GM21529 (cell line): ENCODE measurements at regions not wholly inside any gene's neighbourhood (a gene's known extent, or its start where the extent isn't known, plus 50 kb on each side); places are given as distances from the start of the nearest gene placed in this dataset.
A peak's percentile ranks its signal among the peaks of the same experiment; 100 is the strongest.

Source experiments
- ATAC-seq: cut with Tn5 transposase; IDR thresholded peaks from one replicate; pipeline ENCODE4 v1.9.1; 2021; ENCODE audit not compliant: unreplicated experiment

GRCh38 chr21:17987382-17988101, 168.4 kb upstream of the C21orf91 start:
- no peak for ATAC-seq

GRCh38 chr21:17981060-17981740, 162.0 kb upstream of the C21orf91 start:
- ATAC-seq: no peak

DNA sequence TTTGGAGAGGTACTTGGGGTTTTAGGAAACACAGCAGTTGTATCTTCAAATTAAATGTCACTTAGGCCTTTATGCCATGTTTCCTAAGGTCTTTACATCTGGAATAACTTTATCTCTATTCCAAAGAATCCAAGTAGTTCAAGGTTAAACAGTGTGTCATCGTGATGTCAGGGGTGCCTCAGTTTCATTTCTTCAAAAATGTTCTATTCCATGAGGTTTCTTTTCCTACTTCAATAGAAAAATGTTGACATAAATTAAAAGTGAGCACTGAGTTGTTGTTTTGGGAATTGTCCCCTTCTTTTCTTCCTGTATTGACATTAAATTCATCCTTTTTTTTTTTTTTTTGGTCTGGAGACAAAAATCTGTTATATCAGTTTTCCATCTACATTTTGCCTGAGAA, 160.6 kb upstream of the C21orf91 start:
- no peak for ATAC-seq

- ATAC-seq: no peak
Measured at GRCh38 chr21:17978895-17979294, 159.7 kb upstream of the C21orf91 start.

GRCh38 chr21:17976691-17977090, 157.5 kb upstream of the C21orf91 start:
- ATAC-seq: no peak

- no peak for ATAC-seq
Measured at GRCh38 chr21:17976139-17976538, 157.0 kb upstream of the C21orf91 start.

DNA sequence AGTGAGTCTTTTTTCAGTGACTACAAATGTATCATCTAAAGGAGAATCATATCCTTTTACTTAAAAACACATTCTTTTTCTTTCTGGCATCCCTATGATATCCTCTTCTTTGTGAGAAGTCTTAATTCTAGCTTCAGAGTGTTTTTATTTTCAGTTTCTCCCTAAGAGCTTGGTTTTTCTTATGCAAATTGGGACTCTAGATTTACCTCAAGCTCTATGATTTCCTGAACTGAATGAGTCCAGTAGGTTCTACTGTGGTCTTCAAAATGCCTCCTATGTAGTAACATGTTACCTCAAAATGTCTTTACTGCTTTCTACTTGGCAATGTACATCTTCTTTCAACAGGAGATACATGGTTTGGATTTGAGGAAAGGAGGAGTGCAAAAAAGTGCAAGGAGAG, 148.2 kb upstream of the C21orf91 start:
- ATAC-seq: no peak

GRCh38 chr21:17964716-17965115, 145.6 kb upstream of the C21orf91 start:
- no peak for ATAC-seq

DNA sequence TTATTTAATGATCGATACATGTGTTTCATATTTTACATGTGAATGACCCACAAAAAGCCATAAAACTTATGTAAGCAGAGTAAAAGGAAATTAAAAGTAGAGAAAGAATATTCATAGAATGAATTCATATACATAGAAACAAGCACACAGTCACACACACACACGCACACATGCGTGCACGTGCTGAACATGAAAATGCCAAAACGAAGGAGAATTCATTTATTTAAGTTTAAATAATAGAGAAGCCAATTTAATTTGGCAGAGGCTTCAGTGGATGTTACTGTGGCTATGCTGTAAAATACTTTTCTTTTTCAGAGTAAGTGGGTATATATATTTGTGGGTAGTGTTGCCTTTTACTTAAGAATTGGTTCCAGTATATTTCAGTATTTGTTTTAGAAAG, 145.0 kb upstream of the C21orf91 start:
- no peak for ATAC-seq

DNA sequence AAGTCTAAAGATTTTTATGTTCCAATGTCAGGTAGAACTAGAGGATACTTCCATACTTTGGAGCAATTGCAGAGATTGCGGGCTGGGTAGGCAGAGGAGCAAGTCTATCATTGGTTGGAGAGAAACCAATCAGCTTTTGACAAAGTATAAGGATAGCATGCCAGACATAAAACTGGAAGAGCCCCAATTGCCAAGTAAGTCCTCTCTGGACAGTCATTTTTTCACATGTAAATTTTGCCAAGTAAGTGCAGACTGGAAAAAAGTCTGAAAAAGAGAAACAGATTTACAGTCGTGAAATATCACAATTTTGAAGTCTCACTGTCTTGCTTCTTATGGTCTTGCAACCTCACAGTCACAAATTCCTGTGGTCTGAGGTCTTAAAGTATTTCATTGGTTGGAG, 131.4 kb upstream of the C21orf91 start:
- ATAC-seq: no peak

- no peak for ATAC-seq
Measured at GRCh38 chr21:17949421-17949820, 130.3 kb upstream of the C21orf91 start.

- ATAC-seq: no peak
Measured at GRCh38 chr21:17947531-17947930, 128.4 kb upstream of the C21orf91 start.

GRCh38 chr21:17931080-17931479, 111.9 kb upstream of the C21orf91 start:
- peak; percentile 51 for ATAC-seq

DNA sequence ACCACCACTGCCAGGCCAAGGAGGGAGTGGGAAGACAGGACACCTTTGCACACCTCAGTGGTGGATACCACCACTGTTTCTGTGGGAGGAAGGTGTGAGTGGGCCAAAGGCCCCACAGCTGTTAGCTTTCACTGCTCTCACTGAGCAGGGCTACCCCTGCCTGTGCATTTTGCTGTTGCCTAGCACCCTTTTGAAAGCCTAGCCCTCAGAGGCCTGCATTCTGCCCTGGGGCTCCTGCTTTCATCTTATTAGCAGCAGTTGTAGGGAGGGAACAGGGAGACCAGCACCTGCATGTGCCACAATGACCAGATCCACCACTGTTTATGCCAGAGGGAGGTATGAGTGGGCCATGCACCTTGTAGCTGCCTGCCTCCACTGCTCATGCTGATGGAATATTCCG, 110.9 kb upstream of the C21orf91 start:
- ATAC-seq: no peak

DNA sequence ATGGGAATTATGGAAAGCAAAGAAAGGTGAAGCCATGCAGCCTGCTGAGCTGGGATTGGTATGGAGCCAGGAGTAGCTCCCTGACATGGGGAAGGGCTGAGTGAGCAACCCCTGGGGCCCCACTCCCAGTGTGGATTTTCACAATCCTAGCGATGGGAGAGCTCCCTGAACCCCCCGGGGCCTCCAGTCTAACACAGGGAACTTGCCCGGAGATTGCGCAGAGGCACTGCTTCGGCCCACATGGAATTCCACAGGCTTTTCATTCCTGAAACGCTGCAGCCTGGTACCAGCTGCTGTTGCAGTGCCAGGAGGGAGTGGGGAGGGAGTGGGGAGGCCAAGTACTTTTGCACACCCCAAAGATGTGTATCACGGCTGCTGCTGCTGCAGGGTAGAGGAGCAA, 110.4 kb upstream of the C21orf91 start:
- no peak for ATAC-seq

- ATAC-seq: no peak
Measured at GRCh38 chr21:17925899-17926298, 106.7 kb upstream of the C21orf91 start.

- peak; percentile 98 for ATAC-seq
Measured at GRCh38 chr21:17925000-17925610, 105.9 kb upstream of the C21orf91 start.

DNA sequence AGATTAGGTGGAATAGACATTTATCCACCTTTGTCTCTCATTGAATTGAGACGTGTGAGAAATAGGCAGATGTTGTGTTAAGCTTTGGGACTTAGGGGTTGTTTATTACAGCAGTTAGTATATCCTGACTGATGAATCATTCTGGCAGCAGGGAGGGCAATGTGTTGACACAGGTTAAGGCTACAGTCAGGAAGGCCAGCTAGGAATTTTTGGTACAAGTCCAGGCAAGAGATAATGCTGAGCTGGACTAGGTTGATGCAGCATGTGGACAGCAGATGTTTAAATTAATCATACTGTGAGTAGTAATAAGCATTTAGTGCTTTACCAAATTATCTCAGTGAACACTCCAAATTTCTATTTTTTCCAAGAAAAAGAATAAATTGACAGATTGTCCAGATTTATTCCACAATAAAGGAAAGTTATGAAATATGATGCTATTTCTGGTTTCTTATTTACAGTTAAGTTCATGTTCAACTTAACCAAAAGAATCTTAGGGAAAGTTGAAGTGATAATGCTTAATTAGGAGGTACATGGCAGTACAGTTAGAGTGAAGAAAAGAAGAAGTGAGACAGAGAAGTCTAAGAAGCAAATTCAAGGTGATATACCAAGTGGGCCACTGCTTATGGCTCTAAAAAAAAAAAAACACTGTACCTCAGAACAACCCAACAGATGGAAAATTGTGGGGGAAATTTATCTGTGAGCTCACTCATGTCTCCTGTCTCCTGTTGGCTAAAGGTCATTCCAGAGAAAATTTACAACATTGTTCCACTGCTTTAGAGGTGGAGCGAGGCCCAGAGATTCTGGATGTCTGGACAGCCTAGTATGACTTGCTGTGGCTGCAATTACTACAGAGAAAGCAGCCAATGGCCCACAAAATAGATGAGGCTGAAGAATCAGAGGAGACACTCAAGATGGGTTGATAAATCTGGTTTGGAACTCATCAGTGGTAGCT, 102.7 kb upstream of the C21orf91 start:
- ATAC-seq: no peak

DNA sequence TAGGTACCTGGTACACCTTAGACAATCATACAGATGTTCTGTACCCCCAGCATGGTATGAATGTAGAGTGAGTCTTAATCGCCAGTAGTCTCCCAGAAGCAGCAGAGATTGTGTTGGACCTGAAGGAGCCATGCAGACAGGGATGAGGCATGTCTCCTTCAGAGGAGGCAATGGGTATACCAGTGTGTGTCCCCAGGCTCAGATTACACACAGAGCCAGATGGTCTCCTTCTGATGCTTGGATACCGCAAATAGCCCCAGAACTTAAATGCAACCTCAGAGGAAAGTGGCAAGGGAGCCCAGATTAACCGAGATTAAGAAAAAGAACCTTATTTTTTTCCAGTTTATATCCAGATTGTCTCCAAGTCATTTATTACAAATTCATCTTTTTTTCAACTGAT, 96.8 kb upstream of the C21orf91 start:
- ATAC-seq: no peak

DNA sequence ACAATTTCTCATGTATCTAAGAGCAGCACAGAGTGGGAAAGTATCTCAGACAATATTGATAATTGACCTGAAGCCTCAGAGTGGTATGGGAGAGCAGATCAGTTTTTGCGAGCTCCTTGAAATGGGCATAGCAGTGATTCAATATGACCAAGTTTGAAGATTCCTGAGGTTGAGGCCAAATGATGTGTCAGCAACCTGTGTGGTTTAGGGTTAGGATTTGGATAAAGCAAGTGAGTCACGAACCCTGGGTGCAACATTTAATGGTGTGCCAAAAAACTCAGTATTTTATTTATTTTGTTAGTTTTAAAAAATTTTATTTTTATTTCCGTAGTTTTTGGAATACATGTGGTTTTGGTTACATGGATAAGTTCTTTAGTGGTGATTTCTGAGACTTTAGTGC, 92.5 kb upstream of the C21orf91 start:
- no peak for ATAC-seq

DNA sequence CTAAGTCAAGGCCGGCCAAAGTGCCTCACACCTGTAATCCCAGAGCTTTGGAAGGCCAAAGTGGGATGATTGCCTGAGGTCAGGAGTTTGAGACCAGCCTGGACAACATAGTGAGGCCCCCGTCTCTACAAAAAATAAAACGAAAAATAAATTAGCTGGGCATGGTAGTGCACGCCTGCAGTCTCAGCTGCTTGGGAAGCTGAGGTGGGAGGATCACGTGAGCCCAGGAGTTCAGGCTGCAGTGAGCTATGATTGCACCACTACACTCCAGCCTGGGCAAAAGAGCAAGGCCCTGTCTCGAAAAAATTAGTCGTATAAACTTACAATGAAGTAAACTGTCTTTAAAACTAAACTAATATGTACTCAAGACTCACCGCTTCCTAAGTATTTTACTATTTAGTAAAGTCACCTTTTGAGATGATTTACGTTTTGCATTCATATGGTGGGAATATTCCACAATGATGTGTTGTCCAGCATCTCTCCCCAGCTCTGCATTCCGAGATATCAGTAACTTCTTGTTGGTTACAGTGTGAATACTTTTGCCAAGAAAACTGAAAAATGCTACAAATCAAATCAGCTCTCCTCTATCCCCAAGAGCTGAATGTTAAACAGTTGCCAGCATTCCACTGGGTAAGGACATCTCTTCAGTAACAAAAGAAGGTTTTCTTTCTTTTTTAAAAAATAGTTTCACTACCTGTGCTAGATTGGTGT, 84.9 kb upstream of the C21orf91 start:
- ATAC-seq: no peak
